ENCODE measurements at regions not wholly inside any gene's neighbourhood (a gene's known extent, or its start where the extent isn't known, plus 50 kb on each side); places are given as distances from the start of the nearest gene placed in this dataset.

DNA sequence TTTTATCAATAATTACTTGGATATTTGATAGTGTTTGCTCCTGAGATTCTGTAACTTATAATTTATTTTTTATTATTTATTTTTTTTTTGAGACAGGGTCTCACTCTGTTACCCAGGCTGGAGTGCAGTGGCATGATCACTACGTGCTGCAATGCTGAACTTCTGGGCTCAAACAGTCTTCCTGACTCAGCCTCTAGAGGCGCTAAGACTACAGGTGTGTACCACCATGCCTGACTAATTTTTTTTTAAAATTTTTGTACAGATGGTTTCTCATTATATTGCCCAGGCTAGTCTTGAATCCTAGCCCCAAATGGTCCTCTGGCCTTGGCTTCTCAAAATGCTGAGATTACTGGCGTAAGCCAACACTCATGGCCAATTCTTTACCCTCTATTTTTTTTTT, 845.5 kb upstream of the ADGRL4 start:
- no peak for FAIRE-seq

DNA sequence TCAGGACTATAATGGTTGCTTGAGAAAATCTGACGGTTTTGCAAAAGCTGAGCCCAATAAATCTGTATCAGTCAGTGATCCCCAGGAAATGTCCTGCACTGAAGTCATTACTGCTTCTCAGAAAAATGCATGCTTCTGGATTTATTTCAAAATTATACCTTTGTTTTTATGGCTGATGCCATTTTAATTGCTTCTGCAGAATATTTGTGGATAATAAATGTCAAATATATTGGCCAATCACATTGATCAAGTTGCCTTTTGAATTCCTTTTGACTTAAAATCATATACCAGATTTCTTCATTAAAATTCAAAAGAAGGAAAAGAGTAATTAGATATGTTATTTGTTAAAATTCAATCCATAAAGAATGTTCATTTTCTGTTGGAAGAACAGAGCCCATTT, 842.9 kb upstream of the ADGRL4 start:
- no peak for FAIRE-seq

- no peak for FAIRE-seq
Measured at GRCh38 chr1:79848316-79848715, 841.8 kb upstream of the ADGRL4 start.

DNA sequence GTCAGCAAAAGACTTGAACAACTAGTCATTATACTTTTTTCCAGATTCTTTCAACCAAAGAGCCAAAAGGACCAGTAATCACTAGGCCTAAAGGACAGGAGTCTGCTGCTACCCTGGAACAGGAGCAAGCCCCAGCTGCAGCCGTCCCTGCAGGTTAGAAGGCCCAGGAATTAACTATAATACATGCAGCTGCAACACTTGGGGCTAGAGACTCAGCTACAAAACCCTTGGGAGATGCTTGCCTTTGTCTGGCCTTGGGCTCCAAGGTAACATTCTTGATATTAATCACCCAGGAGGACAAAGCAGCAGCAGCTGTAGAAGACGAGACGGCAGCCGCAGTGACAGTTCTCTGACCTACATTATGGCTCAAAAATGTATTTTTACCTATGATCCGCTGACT, 841.2 kb upstream of the ADGRL4 start:
- FAIRE-seq = no peak

- FAIRE-seq = no peak
Measured at GRCh38 chr1:79845936-79846335, 839.4 kb upstream of the ADGRL4 start.

GRCh38 chr1:79842811-79843210, 836.3 kb upstream of the ADGRL4 start:
- FAIRE-seq = no peak

- FAIRE-seq = no peak
Measured at GRCh38 chr1:79839882-79840281, 833.4 kb upstream of the ADGRL4 start.

DNA sequence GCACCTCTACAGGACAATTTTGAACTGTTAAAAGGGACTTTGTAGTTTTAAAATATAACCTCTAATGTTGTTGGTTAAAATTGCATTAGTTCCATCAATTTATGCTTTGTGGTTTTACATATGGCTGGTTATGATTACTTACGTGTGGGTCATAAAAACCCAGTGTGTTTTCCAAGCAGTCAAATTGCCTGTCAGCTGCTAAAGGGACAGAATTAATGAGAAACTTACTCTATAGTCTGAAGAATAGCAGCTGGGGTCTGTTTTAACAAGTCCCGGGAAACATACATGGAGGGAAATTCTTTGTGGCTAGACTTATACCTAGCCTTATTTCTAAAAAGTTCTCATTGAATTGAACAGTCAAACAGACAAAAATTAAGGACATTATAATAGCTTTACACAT, 820.9 kb upstream of the ADGRL4 start:
- no peak for FAIRE-seq

DNA sequence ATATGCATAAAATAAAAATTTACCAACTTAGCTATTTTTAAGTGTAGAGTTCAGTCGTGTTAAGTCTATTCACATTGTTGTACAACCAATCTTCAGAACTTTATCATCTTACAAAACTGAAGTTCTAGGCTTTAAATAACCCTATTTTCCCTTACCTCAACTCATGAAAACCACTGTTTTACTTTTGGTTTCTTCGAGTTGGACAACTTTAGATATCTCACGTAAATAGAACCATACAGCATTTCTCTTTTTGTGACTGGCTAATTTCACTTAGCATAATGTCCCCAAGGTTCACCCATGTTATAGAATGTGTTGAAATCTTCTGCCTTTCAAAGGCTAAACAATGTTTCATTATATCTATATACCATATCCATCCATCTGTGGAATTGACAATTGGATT, 819.0 kb upstream of the ADGRL4 start:
- FAIRE-seq = no peak

DNA sequence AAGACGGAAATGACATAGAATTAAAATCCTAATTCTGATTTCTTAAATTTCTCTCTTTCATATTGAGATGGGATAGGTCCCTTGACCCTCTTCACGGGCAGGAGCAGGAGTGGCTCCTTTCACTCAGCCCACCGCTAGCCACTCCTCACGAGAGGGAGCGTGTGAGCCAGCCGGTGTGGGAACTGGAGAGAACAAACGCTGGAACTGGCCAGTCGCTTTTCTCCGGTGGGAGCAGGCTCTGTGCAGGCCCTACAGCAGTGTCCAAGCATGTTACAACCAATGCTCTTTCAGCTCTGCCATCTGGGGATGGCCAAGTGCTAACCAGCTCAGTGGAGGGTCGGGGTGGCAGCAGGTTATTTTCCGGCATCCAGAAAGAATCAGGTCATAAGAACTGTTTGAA, 815.5 kb upstream of the ADGRL4 start:
- no peak for FAIRE-seq

GRCh38 chr1:79819140-79819539, 812.6 kb upstream of the ADGRL4 start:
- FAIRE-seq = no peak

DNA sequence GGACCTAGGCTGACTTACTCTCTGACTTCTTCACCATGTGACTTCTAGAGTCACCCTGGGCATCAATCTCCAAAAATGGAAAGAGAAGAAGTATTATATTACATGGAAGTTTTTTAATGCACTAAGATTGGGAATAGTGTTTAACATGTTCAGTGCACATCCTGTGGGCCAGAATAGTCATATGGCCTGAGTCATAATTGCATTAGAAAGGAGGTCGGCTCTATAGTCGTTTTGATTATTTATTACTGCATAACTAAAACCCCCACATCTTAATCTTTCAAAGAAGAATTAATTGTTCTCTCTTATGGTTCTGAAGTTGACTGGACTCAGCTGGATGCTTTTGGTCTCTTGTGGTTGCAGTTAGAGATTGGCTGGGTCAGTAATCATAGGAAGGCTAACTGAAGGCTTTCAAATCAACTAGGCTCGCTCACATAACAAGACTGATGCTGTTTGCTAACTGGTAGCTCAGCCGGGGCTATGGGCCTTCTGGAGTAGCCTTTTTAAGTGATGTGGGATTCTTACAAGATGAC, 810.6 kb upstream of the ADGRL4 start:
- no peak for FAIRE-seq

GRCh38 chr1:79815115-79815514, 808.6 kb upstream of the ADGRL4 start:
- FAIRE-seq = no peak

DNA sequence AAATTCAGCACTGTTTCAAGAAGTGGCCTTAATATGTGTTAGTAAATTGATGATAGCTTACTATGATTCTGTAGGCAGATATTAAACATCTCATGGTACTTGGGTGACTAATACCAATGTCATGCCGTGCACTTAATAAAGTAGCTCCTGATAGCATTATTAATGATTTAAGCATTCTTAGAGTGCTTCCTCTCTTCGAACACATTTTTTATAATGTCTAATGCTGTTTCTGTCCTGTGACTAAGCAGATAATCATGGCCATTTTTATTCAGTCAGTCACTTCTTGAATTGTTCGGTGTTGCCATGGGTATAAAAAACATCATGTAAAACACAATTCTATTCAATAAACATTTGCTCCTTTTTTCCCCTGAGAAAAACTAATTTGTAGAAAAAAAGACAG, 804.6 kb upstream of the ADGRL4 start:
- no peak for FAIRE-seq

- no peak for FAIRE-seq
Measured at GRCh38 chr1:79808816-79809475, 802.4 kb upstream of the ADGRL4 start.

DNA sequence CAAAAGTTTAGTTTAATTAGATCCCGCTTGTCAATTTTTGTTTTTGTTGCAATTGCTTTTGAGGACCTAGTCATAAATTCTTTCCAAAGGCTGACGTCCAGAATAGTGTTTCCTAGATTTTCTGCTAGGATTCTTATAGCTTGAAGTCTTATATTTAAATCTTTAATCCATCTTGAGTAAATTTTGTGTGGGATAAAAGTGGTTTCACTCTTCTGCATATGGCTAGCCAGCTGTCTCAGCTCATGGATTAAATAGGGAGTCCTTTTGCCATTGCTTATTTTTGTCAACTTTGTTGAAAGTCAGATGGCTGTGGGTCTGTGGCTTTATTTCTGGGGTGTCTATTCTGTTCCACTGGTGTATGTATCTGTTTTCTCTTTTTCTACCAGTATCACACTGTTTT, 801.3 kb upstream of the ADGRL4 start:
- FAIRE-seq = no peak

GRCh38 chr1:79797487-79797886, 791.0 kb upstream of the ADGRL4 start:
- FAIRE-seq = no peak

DNA sequence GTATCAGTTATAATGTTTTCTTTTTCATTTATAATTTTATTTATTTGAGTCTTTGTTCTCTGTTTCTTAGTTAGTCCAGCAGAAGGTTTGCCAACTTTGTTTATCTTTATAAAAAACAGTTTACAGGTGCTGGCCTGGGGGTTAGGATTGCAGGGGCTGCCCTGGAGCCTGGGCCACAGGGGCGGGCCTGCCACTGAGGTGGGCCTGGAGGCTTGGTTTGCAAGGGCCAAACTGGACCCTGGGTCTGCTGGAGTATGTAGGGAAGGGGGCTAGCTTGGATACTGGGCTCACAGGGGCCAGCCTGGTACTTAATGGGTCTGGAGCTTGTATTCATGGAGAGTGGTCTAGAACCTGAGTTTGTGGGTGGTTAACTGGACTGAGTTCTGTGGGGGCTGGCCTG, 789.9 kb upstream of the ADGRL4 start:
- FAIRE-seq = no peak

DNA sequence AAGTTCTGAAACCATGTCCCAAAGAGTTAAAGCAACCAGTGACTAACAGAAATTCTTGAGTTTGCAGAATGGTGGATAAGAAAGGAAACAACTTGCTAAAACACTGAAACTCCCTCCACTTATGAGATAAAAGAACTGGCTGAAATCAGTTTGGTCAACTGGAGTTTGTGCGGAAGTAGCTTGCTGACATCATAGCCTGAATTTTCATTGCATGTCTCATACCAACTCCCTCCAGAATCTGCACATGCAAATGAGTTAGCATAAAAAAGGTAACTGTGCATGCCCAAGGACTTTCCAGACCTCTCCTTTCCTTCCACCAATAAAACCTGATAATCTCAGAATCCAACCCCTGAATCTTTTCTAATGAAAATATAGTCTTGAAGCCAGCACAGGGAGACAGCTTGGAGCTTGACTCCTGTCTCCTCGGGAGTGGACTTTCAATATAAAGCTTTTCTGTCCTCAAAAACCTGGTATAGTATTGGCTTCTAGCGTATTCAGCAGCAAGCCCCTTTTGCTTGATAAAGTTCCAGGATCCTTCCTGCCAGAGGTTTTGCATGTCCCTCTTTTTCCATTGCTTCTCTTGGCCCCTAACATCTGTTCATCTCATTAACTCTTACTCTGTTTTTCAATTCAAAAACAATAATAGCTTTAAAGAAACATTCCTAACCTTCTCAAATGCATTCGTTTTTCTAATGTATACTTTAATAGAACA, 785.8 kb upstream of the ADGRL4 start:
- no peak for FAIRE-seq

DNA sequence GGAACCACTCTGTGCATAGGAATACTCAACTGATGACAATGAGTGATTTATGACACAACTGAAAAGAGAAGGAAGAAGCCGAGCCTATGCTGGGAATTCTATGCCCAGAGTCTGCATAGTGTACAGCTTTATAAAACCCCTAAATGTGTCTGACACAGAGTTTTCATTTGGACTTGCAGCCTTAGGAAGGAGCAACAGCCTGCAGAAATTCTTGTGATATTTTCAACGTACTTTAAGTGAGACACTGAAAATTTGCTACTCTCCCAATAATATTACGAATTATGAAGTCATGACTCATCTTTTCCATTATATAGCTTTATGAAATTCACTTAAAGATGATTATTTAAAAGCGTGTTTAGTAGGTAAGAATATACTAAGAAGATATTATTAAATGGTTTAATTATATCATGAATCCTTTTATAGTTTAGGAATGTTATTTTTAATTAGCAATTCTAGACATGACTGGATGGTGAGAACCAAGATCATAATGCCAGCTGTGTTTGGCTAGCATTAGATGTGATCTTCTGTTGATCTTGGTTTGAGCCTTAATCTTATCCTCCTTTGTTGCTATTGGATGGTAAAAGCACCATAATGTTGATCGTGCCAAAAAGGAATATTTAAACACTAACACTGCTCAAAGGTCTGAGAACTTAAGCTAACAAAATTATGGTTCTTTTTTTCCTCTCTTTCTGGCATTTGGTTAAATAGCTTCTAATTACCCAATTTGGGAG, 785.1 kb upstream of the ADGRL4 start:
- FAIRE-seq = no peak

DNA sequence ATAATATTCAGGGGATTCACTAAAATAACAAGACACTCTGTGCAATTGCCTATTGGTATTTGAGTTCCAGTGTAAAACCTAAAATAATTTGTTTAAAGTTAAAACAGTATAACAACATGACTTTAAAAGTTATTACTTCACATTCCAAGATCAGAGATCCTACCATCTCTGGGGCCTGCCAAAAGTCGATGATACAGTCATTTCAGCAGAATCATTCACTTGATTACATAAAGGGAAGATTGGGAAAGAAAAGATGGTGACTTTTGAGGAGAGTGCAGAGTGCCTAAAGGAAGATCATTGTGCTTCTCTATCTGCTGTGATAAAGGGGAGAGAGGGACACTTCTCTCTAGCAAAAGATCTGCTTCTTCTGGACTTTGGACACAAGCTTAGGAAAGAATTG, 784.4 kb upstream of the ADGRL4 start:
- FAIRE-seq = no peak

- FAIRE-seq = no peak
Measured at GRCh38 chr1:79787631-79788030, 781.1 kb upstream of the ADGRL4 start.

GRCh38 chr1:79785964-79786363, 779.4 kb upstream of the ADGRL4 start:
- no peak for FAIRE-seq

GRCh38 chr1:79785561-79785960, 779.0 kb upstream of the ADGRL4 start:
- FAIRE-seq = no peak

Measured in G401.6 (cell line).